GM21619 (cell line): ENCODE measurements at regions not wholly inside any gene's neighbourhood (a gene's known extent, or its start where the extent isn't known, plus 50 kb on each side); places are given as distances from the start of the nearest gene placed in this dataset.

Source experiments
- ATAC-seq: cut with Tn5 transposase; IDR thresholded peaks from one replicate; pipeline ENCODE4 v1.9.1; 2021; ENCODE audit not compliant: unreplicated experiment

DNA sequence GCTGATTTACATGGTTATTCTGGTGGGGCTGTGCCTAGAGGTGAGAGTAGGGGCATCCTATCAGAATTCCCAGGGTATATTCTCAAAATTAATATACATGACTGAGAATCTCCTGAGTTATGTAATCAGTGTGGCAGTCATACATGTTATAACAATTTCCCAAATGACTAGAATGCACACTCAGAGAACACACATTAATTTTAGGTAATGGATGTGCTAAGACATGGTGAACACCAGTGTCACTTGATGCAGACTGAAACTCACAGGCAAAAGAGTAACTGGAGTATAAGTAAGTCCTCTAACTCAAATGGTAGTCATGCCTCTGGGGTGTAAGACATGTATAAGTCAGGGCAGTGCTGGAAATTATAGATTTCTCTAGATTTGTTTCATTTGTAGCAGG is 1198.4 kb upstream of the CITED2 start:
- no peak for ATAC-seq

DNA sequence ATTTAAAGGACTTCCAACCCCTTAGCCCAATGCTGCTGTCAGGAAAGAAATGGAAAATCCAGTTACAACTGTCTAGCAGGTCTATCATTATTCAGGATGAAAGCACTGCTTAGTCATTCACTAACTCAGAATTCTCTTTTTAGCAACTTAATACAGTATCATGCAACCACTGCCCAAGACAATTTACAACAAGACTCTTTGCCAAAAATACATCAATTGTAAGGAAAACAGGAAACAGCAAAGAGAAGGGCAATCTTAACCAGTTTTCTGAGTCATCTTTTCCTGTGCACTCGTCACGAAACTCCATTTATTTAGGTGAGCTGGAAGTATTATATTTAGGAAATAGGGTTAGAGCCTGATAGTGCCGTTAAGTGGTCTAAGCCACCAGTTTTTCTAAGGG is 1197.7 kb upstream of the CITED2 start:
- no peak for ATAC-seq

DNA sequence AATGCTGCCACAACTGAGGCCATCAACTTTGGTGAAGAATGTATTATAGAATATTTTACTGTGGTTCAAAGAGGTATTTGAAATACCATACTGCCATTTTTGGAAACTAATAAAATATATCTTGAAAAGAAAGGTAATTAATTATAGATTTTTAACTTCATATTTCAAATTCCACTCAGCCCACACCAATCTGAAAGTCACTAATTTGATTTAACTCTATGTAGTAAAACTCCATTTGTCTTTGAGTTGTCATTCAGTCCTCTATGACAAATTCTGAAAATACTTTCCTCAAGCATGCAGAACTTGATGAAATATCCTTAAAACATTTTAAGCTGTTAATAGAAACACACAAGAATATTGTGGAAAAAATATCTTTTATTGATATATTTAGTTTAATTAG is 1196.7 kb upstream of the CITED2 start:
- no peak for ATAC-seq

DNA sequence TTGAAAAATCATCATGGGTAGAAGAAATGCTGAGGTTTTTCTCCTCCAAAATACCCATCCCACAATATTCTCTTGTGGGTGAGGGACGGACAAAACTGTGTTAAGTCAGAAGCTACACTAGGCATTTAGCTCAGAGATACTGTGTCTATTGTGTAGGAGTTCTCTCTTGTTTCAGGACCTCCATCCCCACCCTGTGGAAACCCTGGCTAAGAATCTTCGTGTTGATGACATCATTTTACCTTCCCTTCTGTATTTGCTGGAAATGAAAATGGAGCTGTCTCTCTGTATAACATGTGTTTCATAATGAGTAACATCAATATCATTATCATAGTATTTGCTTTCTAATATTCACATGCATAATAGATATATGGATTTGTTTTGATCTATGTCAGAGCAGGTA is 1193.0 kb upstream of the CITED2 start:
- ATAC-seq: no peak

DNA sequence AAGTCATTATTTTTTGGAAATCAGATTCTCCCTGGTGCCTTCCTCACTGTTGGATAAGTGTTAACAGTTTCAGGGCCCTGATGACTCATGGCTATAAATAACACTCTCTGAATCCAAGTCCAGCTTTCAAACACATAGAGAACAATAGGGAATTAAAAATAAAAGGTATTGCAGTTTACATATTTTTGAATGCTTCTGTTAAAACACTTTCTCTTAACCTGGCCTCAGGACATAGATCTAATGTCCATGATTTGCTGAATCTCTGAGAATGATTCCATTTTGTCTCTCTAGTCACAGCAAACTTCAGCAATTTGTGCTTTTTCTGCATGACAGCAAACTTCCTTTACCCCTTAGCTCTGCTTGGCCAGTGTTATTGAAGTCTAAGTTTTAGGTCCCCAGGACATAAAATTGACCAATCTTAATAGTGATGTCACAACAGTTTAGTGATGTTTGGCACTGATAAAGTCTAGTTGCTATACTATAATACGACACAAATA is 1192.4 kb upstream of the CITED2 start:
- no peak for ATAC-seq

DNA sequence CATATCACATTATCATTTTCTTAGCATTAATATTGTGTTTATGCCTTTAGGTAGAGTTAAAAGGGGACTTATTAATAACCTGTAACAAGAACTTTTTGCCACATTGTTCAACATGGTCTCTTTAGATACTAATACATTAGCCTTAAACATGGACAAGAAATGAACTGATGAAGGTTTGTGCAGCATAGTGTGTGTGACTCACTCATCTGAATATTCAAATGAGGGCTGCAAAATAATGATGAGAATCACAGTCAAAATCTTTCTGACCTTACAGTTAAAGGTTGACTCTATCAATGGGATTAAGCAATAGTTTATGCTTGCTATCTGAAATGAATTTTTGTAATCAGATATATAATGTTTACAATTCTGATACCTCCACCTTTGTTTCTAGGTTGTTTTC is 1189.3 kb upstream of the CITED2 start:
- ATAC-seq: no peak

DNA sequence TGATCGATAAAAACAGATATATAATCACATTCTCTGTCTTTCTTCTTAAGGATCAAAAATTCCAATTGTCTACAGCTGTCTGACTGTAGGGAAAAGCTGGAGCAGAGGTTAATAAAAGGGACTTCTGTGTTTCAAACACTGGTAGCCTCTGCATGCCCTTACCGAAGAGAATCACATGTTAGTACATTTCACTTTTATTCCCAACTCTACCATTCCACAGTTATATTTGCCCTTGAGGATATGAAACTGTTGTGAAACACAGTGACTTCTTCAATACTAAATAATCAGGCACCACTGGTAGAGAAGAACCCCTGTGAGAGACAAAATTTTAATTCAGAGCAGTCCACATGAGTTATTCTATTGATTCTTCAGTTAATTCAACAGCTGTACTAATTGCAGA is 1187.3 kb upstream of the CITED2 start:
- no peak for ATAC-seq

DNA sequence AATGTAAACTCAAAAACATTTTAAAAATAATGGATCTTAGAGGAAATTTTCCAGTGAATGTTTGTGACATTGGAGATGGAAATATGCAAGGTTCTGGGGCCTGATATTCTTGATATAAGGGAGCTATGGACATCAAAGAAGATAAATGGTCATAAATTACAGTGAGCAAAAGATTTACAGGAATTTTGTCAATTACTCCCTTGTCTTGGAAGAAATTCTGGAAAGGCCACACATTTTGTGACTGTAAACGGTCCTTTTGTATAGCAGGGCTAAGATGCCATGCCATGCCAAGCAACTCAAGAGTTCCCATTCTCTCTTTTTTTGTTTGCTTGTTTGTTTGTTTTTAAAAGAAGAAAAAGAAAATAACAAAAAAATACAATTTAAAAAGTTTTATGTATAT is 1186.2 kb upstream of the CITED2 start:
- no peak for ATAC-seq

DNA sequence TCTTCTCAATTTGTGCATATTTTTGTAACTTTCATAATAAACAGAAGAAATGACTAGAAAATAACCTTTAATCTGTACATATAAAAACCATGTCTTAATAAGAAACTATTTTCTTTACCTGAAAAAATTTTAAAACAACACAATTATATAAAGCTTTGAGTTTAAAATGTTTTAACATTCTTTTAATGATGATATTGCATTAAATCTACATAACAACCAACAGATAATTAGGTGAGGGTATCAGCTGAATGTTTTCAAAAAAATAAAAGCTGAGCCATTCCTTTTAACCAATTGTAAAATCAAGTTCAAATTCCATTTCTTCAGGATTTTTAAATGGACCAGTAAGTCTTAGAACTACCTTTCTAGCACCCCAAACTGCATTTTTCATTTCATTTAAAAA is 1185.0 kb upstream of the CITED2 start:
- ATAC-seq: no peak

DNA sequence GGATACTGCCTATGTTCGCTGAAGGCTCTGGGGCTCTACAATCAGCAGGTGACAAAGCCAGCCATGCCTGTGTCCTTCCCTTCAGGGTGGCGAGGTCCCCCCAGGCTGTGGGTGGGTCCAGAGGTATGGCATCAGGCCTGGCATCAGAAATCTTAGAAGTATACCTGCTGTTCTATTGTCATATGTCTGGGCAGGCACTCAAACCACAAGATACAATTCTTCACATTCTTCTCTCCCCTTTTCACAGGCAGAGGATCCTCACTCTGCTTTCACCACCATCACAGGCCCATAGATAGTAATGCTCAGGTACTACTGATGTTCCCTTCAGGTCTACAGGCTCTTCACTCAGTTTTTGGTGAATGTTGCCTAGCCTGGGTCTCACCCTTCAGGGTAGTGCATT is 1180.0 kb upstream of the CITED2 start:
- ATAC-seq: no peak

DNA sequence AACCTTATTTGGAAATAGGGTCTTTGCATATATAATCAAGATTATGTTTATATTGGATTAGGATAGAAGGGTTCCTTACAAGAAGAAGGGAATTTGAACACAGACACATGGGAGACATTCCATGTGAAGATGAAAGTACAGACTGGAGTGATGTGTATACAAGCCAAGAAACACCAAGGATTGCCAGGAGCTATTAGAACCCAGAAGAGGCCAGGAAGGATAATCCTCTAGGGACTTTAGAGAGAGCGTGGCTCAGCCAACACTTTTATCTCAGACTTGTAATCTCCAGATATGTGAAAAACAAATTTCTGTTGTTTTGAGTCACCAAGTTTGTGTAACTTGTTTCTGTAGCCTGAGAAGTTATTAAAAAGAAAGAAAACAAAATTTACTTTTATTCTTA is 1173.9 kb upstream of the CITED2 start:
- ATAC-seq: no peak

DNA sequence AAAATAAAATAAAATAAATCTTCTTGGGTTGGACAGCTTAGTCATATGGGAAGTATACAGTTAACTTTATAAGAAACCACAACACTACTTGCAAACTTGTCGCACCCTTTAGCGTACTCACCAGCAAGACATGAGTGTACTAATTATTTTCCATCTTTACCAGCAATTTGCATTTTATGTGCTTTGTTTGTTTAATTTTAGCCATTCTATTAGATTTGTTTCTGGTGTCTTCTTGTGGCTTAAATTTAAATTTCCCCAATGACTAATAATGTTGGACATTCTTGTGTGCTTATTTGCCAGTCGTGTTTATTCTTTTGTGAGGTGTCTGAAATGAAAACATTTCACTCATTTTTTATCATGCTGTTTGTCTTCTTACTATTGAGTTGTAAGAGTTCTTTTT is 1172.2 kb upstream of the CITED2 start:
- no peak for ATAC-seq

DNA sequence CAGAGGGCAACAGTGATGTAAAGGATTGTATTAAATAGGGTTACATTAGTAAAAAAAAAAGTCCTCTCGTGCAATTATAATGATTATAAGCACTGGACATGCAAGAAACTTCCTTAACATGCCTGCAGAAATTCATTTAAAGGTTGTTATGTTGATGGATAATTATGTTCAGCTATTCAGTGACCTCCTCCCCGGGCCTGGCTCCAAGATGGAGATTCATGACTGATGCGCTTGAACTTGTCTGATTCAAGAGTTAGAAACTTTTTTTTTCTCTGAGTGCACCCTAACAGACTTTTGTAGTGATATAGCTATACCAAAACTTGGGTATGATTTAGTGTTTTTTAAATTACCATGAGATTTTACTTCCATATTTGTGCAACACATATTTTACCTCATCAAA is 1170.0 kb upstream of the CITED2 start:
- ATAC-seq: no peak

DNA sequence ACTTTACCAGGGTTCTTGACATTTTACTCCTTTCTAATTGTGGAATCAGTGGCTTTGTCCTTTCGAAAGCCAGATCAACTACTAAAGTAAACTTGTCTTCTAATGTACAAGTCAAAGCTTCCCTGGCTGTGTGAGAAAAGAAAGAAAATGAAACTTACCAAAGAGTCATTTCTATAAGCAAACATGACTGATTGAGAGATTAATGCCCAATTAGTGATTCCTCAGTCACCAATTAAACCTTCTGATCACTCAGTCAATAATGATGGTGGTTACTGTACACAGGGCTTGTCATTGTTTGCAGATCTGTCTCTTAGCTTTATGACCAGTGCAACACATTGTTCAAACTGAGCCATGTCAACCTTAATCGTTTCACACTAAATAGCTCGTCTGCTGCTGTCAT is 1168.4 kb upstream of the CITED2 start:
- no peak for ATAC-seq

DNA sequence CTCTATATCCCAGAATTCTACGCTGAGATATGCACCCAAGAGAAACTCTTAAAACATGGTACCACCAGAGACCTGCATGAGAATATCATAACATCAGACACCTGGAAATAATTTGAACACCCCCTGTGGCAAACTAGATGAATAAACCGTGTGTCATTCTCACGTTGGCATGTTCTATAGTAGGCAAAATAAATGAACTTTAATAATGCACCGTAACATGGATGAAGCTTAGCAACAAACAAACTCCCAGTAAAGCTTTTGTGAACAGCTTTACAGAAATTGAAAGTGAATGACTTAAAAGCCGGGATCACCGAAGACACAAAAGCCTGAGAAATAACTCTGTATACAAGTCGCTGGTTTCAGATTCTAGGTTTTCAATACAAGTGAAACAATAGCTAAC is 1166.8 kb upstream of the CITED2 start:
- no peak for ATAC-seq

DNA sequence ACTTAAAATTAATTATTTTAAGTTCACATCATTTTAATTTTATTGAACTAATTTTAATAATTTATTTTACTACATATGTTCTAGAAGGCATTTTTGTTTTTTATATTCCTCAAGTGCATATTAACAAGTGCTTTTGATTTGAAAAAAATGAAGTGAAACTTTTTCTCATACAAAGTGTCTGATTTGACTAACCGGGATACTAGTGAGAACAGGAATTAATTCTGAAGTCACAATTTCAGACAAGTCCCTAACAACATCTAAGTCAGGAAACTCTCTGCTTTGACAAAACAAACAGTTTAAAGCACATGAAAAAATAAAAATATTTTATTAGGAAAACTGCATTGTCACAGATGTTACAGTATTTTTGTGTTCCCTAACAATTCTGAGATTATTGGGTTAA is 1166.3 kb upstream of the CITED2 start:
- ATAC-seq: no peak

DNA sequence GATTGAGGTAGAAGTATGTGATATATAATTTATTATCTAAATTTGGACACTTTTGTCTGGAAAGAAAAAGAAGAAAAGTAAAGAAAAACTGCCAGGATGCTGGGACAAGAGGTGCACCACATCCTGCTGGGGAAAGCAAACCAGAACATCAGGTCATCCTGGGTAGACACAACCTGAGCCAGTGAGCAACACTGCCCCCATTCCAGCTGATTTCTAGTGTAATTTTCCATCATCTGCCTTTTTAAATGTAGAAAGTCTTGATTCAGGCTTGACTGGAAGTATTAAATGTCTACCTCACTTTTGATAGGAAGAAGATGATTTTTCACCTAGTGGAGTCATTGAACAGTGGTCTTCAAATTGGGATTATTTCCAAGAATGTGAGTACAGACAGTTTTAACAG is 1164.5 kb upstream of the CITED2 start:
- no peak for ATAC-seq

DNA sequence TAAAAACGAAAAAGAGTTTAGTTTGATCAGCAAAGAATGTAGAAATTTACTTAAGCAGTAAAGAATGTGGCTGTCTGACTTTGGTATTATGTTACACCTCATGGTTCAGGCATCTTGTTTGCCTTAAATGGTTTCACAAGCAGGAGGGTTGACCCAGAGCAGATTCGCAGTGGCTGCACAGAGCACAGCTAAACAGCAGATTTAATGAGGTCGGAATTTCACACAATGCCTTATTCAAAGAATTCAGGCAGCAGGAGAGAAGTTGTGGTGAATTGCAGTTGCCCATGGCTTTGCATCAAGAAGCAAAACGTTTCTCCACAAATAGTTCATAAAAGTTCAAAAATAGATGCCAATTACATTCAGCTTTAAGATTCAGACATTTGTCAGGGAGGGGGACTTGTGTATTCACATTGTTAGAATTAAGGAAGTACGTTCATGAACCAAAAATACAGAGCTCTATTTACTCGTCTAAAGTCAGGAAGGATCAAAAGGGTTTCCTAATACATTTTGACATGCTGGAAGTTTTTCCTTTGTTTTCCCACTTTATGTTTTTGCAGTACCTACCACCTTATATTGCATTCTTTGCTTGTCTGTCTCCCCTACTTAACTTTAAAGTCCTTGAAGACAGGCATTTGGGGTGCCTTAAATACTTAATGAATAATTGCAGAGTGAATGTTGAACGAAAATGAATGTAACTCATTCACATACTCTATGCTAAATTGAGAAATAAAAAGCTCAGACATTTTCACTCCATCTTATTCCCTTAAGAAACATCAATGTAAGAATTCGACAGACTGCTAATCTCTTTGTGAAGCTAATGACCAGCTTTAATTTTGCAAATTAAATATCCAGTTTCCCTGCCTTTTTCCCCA is 1163.6 kb upstream of the CITED2 start:
- ATAC-seq: no peak

DNA sequence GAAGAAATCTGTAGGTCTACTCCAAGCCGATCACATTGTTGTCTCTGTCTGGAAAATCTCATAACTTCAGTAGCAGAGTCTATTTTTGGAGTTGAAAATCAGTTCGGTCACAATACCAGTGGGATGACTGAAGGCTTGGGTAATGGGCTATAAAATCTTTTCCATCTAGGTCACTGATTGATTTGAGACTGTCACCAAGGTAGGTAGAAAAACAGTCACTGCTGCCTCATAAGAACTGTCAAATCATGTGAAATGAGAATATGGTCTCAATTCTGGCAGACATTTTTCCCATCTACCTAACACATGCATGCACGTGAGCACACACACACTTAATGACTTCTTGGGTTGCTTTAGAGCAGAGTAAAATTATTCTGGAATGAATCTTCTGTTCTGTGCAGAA is 1162.8 kb upstream of the CITED2 start:
- no peak for ATAC-seq

DNA sequence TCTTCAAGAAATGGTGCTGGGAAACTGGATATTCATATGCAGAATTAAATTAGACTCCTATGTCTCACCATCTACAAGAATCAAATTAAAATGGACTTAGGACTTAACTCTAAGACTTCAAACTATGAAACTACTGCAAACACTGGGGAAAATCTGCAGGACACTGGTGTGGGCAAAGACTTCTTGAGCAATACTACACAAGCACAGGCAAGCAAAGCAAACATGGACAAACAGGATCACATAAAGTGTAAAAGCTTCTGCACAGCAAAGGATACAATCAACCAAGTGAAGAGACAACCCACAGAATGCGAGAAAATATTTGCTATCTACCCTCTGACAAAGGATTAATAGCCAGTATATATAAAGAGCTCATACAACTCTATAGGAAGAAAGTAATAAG is 1161.1 kb upstream of the CITED2 start:
- no peak for ATAC-seq

DNA sequence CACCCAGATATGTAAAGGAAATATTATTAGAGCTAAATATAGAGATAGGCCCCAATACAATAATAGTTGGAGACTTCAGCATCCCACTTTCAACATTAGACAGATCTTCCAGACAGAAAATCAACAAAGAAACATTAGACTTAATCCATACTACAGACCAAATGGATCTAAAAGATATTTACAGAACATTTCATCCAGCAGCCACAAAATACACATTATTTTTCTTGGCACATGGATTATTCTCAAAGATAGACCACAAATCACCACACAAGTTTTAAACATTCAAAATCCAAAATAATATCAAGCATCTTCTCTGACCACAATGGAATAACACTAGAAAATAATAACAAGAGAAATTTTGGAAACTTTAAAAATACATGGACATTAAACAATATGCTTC is 1159.1 kb upstream of the CITED2 start:
- no peak for ATAC-seq

DNA sequence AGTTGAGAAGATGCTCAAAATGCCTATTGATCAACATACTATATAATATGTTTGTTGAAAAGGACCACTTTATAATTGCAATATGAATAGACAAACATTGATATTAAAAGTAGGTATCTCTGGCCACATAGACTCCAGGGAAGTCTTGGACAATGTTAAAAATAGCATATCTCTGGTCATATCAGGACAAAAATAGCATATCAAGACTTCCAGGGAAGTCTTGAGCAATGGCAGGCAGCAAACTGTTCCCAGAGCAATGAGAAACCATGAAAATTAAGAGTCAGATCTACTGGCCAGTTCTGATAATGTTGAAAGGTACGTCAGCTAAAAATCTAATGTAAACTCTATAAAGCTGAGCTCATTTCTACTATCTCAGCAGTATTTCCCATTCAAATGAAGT is 1130.3 kb upstream of the CITED2 start:
- no peak for ATAC-seq

DNA sequence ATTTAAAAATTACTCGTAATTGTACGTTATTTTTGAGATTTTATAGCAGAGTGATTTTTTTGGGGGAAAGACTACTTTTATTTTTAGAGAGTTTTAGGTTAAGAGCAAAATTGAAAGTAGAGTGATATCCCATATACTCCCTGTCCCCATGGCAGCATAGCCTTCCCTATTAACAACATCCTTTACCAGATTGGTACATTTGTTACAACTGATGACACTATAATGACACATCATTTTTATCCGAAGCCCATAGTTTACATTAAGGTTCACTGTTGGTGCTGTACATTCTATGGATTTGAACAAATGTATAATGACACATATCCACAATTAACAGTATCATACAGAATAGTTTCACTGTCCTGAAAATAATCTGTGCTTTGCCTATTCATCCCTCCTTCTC is 1126.4 kb upstream of the CITED2 start:
- ATAC-seq: no peak
